Activated T-cell treated with anti-CD3 and anti-CD28 coated beads, Interleukin-2, amount 50 U/mL, for 24 hours (primary cell): ENCODE measurements at regions not wholly inside any gene's neighbourhood (a gene's known extent, or its start where the extent isn't known, plus 50 kb on each side); places are given as distances from the start of the nearest gene placed in this dataset.

Source experiments
- DNase-seq: peaks from one replicate; pipeline ENCODE4 v3.0.0-alpha.2; 2020
- H3K27ac Mint-ChIP-seq: 2 replicates; pipeline ENCODE4 v1.8.0; 2020; ENCODE audit warnings: mild to moderate bottlenecking, mixed read lengths
- H3K27me3 Mint-ChIP-seq: 2 replicates; pipeline ENCODE4 v1.8.0; 2020; ENCODE audit warnings: mixed read lengths
- H3K36me3 Mint-ChIP-seq: 2 replicates; pipeline ENCODE4 v1.8.0; 2020; ENCODE audit warnings: low read depth, mixed read lengths
- H3K4me1 Mint-ChIP-seq: 2 replicates; pipeline ENCODE4 v1.8.0; 2020; ENCODE audit warnings: low read depth, mixed read lengths
- H3K4me3 Mint-ChIP-seq: 2 replicates; pipeline ENCODE4 v1.8.0; 2020; ENCODE audit warnings: mild to moderate bottlenecking, moderate library complexity, mixed read lengths
- H3K9me3 Mint-ChIP-seq: 2 replicates; pipeline ENCODE4 v1.8.0; 2020; ENCODE audit warnings: mixed read lengths

DNA sequence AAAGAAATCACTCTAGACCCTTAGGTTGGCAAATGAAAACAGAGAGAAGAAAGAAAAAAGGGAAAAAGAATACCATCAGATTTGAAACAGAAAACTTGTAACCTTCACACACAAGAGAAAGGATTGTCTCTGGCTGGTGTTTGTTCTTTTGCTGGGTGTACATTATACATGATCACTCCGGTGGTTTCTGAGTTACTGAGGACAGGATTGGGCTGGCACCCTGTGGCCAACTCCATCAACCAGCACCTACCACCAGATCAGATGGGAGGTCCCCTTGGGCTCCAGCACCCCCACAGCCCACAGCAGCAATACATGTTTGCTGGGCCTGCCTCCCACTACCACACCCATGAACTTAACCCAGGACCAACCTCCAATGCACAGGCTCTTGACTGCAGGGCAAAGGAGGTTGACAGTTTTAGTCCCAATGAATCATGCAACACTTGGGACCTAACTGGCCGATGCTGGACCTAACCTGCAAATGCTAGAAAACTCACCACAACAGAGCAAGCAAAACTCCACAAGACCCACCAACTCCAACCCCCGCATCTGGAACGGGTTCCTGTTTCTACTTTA, 308.3 kb downstream of the SOX9 start:
- Mint-ChIP-seq H3K4me1 (peaks cover 6% of the 10 kb centered on the region), H3K36me3 (no peaks in the 10 kb centered on the region), H3K27me3 (no peaks in the 10 kb centered on the region), H3K27ac (no peak overlapping the region), H3K4me3 (no peak overlapping the region), H3K9me3 (no peaks in the 10 kb centered on the region)
- no peak for DNase-seq

DNA sequence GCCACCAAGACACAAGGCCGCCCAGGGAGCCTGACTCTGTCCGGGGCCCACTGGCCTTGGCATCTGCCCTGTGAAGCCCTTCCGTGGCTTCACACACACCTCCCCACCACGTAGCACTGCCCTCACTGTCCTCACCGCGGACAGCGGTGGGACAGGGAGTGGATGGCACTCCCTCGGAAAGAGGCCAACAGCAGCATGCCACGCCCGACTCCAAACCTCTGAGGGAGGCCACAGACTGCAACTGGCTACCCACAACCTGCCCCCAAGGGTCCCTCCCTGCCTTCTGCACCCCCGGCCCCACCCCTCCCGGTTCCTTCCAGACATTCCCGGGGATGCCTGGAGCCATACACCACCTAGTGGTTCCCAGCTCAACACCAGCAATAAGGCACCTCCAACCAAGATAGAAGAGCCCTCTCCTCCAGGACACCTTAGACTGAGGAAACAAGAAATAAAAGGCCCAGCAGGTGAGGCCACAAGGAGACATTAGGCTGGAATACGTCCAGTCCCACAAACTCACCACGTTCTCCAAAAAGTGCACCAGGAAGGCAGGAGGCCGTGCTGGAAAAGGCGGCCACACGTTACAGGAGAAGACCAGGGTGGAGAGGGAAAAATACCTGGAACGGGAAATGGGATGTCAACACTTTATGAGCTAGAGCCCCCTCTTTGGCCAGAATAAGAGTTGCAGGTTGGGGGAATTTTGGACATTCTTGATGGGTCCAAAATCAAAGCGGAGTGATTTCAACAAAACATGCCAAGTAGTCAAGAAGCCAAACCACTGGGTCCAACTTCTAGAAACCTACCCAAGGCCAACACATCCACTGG, 310.0 kb downstream of the SOX9 start:
- Mint-ChIP-seq H3K27ac (no peak overlapping the region), H3K27me3 (peaks cover 4% of the 10 kb centered on the region)

DNA sequence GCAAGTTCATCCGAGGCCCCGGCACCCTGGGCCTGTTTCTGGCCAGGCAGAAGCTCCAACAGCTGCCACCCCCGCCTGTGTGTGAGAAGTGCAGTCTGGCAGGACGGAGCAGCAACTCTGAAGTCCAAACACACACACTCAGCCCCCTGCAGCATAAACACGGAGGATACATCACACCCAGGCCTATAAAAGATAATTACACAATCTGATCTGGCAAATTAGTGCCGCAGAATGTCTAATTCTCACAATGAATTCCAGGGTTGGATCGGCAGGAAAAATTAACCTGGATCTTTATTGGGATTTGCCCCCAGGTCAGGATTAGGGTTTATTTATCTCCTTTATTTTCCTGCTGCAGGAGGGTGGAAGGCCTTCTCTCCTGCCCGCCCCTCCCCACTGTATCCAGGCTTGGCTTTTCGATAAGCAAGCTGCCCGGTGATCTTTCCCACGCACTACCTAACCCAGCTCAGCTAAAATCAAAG, 311.4 kb downstream of the SOX9 start:
- DNase-seq, result no peak
- no peaks in the 10 kb centered on the region for H3K9me3 Mint-ChIP-seq
- H3K27ac Mint-ChIP-seq, result no peak overlapping the region
- no peak overlapping the region for H3K4me3 Mint-ChIP-seq
- H3K4me1 Mint-ChIP-seq, result no peaks in the 10 kb centered on the region
- H3K36me3 Mint-ChIP-seq, result no peaks in the 10 kb centered on the region
- H3K27me3 Mint-ChIP-seq, result peaks cover 4% of the 10 kb centered on the region

More for the DNA sequence above, 310.0 kb downstream of the SOX9 start:
- H3K4me1 Mint-ChIP-seq, result no peaks in the 10 kb centered on the region
- no peaks in the 10 kb centered on the region for H3K9me3 Mint-ChIP-seq
- H3K4me3 Mint-ChIP-seq, result no peak overlapping the region
- no peaks in the 10 kb centered on the region for H3K36me3 Mint-ChIP-seq
- no peak for DNase-seq

DNA sequence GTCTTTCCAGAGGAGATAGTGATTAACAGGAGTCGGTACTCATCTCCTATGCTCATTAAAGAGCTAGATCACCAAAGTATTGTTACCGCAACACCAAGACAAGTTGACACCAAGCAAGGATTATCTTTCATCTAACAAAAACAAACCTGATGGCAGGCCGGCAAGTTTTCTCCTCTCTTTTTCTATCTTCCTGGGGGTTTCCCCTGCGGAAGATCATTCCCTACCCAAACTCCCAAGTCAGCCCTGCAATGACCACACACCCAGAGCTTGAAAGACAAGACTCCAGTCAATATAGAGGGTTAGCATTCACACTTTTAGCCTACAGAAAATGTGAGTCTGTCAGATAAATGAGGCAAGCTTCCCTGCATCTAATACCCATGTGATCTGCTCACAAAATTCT, 312.1 kb downstream of the SOX9 start:
- Mint-ChIP-seq H3K36me3 (no peaks in the 10 kb centered on the region), H3K27ac (no peak overlapping the region), H3K4me1 (no peaks in the 10 kb centered on the region), H3K27me3 (peaks cover 4% of the 10 kb centered on the region), H3K4me3 (no peak overlapping the region), H3K9me3 (no peaks in the 10 kb centered on the region)
- DNase-seq, result no peak

DNA sequence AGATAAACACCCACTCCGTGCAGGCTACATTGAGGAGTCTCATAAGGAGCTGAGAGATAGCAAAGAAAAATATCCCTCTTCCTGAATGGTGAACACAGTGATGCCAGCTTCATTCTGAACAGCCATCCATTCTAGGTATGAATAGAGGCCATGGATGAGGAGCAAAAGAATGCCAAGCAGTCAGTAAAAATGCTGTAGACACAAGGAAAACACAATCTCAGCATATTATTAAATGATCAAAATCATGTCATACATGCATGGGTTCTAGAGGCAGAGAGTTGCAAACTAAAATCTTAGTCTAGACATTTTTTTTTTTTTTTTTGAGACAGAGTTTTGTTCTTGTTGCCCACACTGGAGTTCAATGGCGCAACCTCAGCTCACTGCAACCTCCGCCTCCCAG, 313.0 kb downstream of the SOX9 start:
- no peaks in the 10 kb centered on the region for H3K36me3 Mint-ChIP-seq
- no peak overlapping the region for H3K4me3 Mint-ChIP-seq
- H3K27ac Mint-ChIP-seq, result no peak overlapping the region
- no peak for DNase-seq
- H3K9me3 Mint-ChIP-seq, result no peaks in the 10 kb centered on the region
- no peaks in the 10 kb centered on the region for H3K4me1 Mint-ChIP-seq
- peaks cover 4% of the 10 kb centered on the region for H3K27me3 Mint-ChIP-seq

DNA sequence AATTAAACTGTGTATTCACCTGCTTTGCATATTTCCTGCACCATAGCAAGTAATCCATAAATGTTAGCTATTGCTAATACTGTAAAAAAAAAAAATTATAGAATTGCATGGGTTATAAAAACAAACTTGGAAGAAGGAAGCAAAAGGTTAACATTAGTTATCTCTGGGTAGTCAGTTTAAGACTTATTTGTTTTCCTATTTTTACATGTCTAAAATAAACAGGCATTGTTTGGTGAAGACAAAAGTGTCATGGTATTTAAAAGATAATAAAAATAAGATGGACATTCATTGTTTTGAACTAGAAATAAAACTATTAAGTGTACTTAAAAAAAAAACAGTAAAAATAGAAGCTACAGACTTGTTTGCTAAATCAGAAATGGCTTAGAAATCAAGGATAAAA, 313.8 kb downstream of the SOX9 start:
- H3K27me3 Mint-ChIP-seq, result peaks cover 4% of the 10 kb centered on the region
- no peaks in the 10 kb centered on the region for H3K9me3 Mint-ChIP-seq
- H3K27ac Mint-ChIP-seq, result no peak overlapping the region
- no peak for DNase-seq
- no peak overlapping the region for H3K4me3 Mint-ChIP-seq
- no peaks in the 10 kb centered on the region for H3K36me3 Mint-ChIP-seq
- no peaks in the 10 kb centered on the region for H3K4me1 Mint-ChIP-seq

DNA sequence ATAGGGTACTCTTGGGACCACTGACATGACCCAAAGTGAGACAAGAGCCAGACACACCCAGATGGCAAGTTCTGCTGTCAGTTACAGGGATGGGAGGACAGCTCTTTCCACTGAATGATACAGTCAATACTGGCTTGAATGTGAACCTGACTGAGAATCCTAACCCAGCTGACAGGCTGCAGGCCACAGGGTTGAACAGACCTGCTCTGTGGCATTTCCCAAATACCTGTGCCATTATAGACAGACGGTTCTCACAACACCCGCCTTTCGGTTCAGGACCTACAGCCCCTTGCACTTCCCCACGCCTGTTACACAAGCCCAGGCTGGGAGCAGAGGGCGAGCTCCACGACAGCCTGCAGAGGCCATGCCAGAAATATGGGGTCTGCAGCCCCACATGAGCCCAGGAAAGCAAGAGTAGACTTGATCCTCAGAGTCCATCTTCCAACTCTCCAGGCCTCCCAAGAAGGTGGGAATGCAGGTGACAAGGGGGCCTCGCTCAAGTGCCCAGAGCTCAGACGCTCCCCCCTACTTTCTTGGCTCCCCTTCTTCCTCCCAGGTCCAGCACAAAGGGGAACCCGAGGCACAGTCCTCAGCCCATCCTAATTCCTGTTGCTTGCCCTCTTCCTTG, 314.3 kb downstream of the SOX9 start:
- DNase-seq, result no peak
- no peak overlapping the region for H3K27ac Mint-ChIP-seq
- H3K36me3 Mint-ChIP-seq, result no peaks in the 10 kb centered on the region
- no peaks in the 10 kb centered on the region for H3K9me3 Mint-ChIP-seq
- H3K4me3 Mint-ChIP-seq, result no peak overlapping the region
- peaks cover 4% of the 10 kb centered on the region for H3K27me3 Mint-ChIP-seq
- H3K4me1 Mint-ChIP-seq, result no peaks in the 10 kb centered on the region

DNA sequence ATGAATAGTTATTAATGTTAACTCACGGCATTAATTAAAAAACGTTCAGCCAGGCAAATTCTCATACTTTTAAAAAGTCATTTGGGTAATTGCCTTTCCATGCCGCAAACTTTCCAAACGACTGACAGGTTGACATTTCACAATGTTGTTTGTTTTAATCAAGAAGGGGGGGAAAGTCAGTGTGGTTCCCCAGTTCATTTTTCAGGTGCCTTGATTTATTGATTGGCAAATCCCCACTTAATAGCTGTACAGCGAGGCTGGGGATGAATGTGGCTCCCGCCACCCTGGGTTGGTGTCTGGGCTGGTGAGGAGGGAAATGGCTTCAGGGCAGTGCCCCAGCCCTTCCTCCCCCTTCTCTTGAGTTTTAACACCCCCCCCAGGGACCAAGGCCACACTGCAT, 318.0 kb downstream of the SOX9 start:
- Mint-ChIP-seq H3K36me3 (no peaks in the 10 kb centered on the region), H3K4me3 (no peak overlapping the region), H3K27me3 (peaks cover 4% of the 10 kb centered on the region), H3K4me1 (no peaks in the 10 kb centered on the region), H3K27ac (no peak overlapping the region), H3K9me3 (no peaks in the 10 kb centered on the region)
- no peak for DNase-seq

DNA sequence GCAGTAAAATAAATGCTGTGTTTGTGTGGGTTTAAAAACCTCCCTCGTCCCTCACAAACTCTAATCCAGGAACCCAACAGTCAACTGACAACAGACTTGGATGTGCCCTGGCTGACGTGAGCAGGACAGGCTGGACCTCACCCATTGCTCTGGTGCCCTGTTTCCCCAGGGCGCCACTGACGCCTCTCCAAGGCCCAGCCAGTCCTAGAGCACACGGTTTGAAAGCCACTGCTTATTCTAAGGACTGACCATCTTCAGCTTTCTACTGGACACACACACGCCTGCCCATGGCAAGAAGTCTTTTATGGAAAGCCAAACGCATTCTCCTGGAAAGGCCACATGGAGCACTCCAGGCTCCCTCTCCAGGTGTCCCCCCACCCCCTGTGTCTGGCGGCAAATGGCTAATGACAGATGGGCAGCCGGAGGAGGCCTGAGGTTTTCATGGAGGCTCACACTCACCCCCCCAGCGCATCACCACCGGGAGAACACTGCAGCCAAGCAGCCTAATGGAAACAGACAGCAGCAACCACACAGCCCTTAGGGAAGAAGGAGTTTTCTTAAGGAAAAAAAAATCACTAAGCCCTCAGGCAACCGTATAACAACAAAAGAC, 319.2 kb downstream of the SOX9 start:
- Mint-ChIP-seq H3K27ac (no peak overlapping the region), H3K36me3 (no peaks in the 10 kb centered on the region), H3K9me3 (no peaks in the 10 kb centered on the region), H3K27me3 (peaks cover 4% of the 10 kb centered on the region), H3K4me3 (no peak overlapping the region), H3K4me1 (no peaks in the 10 kb centered on the region)
- no peak for DNase-seq

DNA sequence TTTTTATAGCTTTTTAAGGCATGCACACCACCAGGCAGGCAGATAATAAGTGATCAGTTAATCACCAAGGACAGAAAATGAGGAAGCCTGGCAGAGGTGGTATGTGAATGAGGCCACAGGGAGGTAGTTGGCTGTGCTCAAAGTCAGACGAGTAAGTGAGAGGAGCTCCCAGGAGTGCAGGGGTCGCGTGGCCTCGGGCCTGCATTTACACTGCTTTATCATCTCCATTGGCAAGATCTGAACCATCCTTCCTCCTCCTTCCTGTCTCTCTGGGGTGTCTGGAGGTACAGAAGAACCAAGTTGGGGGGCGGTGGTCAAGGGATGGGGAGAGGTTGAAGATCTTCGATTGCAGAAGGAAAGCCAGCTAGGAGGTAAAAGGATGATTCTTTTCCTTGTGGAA, 320.1 kb downstream of the SOX9 start:
- no peak for DNase-seq
- Mint-ChIP-seq H3K36me3 (no peaks in the 10 kb centered on the region), H3K27me3 (no peaks in the 10 kb centered on the region), H3K4me1 (no peaks in the 10 kb centered on the region), H3K27ac (no peak overlapping the region), H3K4me3 (no peak overlapping the region), H3K9me3 (no peaks in the 10 kb centered on the region)

DNA sequence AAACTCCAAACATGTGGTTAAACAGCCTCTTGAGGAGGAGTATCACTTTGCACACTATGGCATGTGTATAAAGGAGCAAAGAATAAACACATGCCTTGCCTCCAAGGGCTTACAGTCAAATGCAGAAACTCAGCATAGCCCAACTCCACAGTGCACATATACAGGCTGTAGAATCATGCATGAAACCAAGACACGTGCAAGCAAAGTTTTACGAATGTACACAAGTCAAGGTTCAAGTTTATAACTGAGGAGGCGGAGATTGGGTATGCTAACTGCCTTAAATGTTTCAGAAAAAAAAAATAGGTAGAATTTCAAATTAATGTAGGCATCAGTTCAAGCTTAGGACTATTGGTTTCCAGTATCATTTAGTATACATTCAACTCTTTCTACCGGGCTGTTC, 321.1 kb downstream of the SOX9 start:
- no peaks in the 10 kb centered on the region for H3K4me1 Mint-ChIP-seq
- DNase-seq, result no peak
- H3K36me3 Mint-ChIP-seq, result no peaks in the 10 kb centered on the region
- H3K27ac Mint-ChIP-seq, result no peak overlapping the region
- no peaks in the 10 kb centered on the region for H3K27me3 Mint-ChIP-seq
- no peak overlapping the region for H3K4me3 Mint-ChIP-seq
- H3K9me3 Mint-ChIP-seq, result no peaks in the 10 kb centered on the region

DNA sequence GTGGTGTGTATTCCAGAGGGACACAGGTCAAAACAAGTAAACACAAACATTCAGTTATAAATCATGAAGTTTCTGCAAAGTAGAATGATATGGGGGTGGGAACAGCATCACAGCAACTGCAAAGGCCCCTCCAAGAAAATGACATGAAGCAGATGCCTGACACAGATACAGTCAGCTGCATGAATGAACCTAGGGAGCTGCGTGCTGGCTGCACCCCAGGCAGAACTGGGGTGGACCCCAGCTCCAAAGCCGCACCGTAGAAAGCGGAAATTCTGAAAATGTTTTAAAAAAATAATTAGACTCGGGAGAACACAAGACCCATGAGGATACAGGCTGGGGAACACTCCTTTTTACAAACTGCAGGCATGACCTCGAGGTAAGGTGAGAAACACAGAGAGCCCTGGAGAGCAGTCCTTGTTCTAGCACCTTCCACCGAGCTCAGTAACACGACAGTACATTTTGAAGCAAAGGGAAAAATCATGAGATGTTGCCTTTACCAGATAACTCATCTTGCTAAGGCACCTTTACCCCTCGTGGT, 323.8 kb downstream of the SOX9 start:
- H3K9me3 Mint-ChIP-seq, result no peaks in the 10 kb centered on the region
- no peaks in the 10 kb centered on the region for H3K4me1 Mint-ChIP-seq
- H3K27ac Mint-ChIP-seq, result no peak overlapping the region
- DNase-seq, result no peak
- no peaks in the 10 kb centered on the region for H3K27me3 Mint-ChIP-seq
- H3K4me3 Mint-ChIP-seq, result no peak overlapping the region
- H3K36me3 Mint-ChIP-seq, result no peaks in the 10 kb centered on the region

DNA sequence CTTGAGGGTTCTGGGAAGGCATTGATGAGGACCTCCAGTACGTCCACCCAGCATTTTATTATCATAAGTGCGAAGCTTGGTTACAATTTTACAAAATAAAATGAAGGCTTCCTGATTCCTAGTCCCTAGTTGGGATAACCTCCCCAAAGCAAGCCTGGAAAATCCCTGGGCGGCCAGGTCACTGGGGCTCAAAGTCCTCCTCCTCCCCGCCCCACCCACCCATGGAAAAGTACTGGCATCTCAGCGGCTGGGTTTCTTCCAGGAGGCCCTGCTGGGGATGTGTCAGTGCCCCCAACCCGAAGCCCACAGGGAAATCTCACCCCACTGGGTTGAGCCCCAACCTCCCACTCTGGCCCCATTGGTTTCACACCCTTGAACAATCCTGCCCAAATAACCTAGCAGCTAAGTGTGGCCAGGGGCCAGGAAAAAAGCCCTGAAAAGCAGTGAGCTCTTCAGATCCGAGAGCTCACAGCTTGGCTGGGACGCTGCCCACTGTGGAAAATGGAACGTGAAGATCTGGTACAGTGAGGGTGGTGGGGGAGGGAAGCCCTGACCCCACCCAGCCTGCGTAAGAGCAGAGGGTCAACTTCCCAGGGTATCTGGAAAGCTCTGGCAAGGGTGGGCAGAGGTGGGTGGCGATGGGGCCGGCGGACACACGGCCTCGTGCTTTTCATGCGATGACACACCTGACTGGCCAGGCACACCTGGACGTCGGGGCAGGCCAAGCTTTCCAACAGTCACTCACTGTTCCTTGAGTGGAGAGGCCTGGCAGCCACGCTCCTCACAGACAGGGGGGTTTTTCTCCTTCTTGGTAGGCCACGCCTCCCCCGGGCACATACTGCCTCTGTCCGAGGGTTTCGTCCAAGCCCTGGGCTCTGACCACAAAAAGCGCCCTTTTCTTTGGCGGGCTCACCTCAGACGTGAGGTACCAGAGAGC, 324.5 kb downstream of the SOX9 start:
- H3K4me1 Mint-ChIP-seq, result no peaks in the 10 kb centered on the region
- no peaks in the 10 kb centered on the region for H3K27me3 Mint-ChIP-seq

DNA sequence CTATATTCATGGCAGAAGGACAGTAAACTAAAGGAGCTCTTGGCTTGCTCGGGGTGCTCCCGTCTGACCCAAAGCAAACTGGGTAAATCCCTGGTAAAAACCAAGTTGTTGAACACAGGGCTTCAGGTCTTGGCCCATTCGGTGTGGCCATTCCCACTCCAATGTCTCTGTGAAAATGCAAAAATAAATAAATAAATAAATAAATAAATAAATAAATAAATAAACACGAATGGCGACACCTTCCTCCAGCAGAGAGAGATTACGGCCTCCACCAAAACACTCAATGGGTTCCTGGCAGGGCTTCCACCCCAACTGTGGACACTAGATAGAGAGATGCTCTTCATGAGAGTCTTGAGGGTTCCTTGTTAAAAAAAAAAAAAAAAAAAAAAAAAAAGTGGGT, 325.3 kb downstream of the SOX9 start:
- Mint-ChIP-seq H3K27ac (no peak overlapping the region), H3K9me3 (no peaks in the 10 kb centered on the region), H3K36me3 (no peaks in the 10 kb centered on the region), H3K4me1 (no peaks in the 10 kb centered on the region), H3K27me3 (no peaks in the 10 kb centered on the region), H3K4me3 (no peak overlapping the region)
- no peak for DNase-seq

More for the DNA sequence above, 324.5 kb downstream of the SOX9 start:
- Mint-ChIP-seq H3K36me3 (no peaks in the 10 kb centered on the region), H3K9me3 (no peaks in the 10 kb centered on the region), H3K27ac (no peak overlapping the region), H3K4me3 (no peak overlapping the region)
- DNase-seq, result no peak
